ENCODE measurements at regions not wholly inside any gene's neighbourhood (a gene's known extent, or its start where the extent isn't known, plus 50 kb on each side); places are given as distances from the start of the nearest gene placed in this dataset.

- Histone ChIP-seq H3K9me3 (ENCODE audit: control insufficient read depth, insufficient read depth, low read depth, low read length) (no peaks in the 10 kb centered on the region), H3K4me1 (ENCODE audit: control insufficient read depth, insufficient read depth, low read length) (no peaks in the 10 kb centered on the region), H3K4me3 (ENCODE audit: low read depth, low read length) (no peak overlapping the region), H3K27ac (ENCODE audit: extremely low read depth, low read depth, low read length) (no peak overlapping the region), H3K36me3 (ENCODE audit: control insufficient read depth in 2 of 2, insufficient read depth in 1 of 2, low read length in 2 of 2) (no peaks in the 10 kb centered on the region)
- POLR2A ChIA-PET, result no interaction called here
- TF ChIP-seq IKZF3 (tag by site-specific recombination; IDR thresholded peaks at IDR 0.05) (no peak), TCF7L2 (IDR thresholded peaks at IDR 0.05; ENCODE audit: borderline replicate concordance, low read depth, low read length) (no peak), ZNF292 (tag by site-specific recombination; IDR thresholded peaks at IDR 0.05; ENCODE audit: borderline replicate concordance, low read depth) (no peak), ZNF37A (tag by site-specific recombination; IDR thresholded peaks at IDR 0.05) (no peak), ZNF239 (tag by site-specific recombination; IDR thresholded peaks at IDR 0.05) (no peak), ZNF24 (tag by site-specific recombination; IDR thresholded peaks at IDR 0.05) (no peak), ZBTB20 (tag by site-specific recombination; IDR thresholded peaks at IDR 0.05) (no peak), ZBTB21 (tag by site-specific recombination; IDR thresholded peaks at IDR 0.05) (no peak), PRDM4 (tag by site-specific recombination; IDR thresholded peaks at IDR 0.05) (no peak), ZNF48 (tag by site-specific recombination; IDR thresholded peaks at IDR 0.05) (no peak), ZNF621 (tag by site-specific recombination; IDR thresholded peaks at IDR 0.05) (no peak), BCL11B (tag by site-specific recombination; IDR thresholded peaks at IDR 0.05; ENCODE audit: low read depth) (no peak), ZNF404 (tag by site-specific recombination; IDR thresholded peaks at IDR 0.05) (no peak), ZNF112 (tag by site-specific recombination; IDR thresholded peaks at IDR 0.05) (no peak), HOXD13 (CRISPR knock-in tag; IDR thresholded peaks at IDR 0.05; ENCODE audit: borderline replicate concordance) (no peak)
- TF ChIP-seq, protein P1, sequence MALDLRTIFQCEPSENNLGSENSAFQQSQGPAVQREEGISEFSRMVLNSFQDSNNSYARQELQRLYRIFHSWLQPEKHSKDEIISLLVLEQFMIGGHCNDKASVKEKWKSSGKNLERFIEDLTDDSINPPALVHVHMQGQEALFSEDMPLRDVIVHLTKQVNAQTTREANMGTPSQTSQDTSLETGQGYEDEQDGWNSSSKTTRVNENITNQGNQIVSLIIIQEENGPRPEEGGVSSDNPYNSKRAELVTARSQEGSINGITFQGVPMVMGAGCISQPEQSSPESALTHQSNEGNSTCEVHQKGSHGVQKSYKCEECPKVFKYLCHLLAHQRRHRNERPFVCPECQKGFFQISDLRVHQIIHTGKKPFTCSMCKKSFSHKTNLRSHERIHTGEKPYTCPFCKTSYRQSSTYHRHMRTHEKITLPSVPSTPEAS (tag by site-specific recombination; IDR thresholded peaks at IDR 0.05), result no peak
- CTCF ChIA-PET, result no interaction called here
These were observed 335.6 kb upstream of the ID2 start for GRCh38 chr2:8346208-8346607.

- CTCF ChIA-PET, result interaction anchor here (1.1 kb wide), 1 partner anchor 11 kb away, joined by 4 read pairs; no protein-coding TSS in a partner anchor
- H3K27ac ChIP-seq (ENCODE audit: extremely low read depth, low read depth, low read length), result no peak overlapping the region
- no peaks in the 10 kb centered on the region for H3K9me3 ChIP-seq (ENCODE audit: control insufficient read depth, insufficient read depth, low read depth, low read length)
- H3K4me3 ChIP-seq (ENCODE audit: low read depth, low read length), result no peak overlapping the region
- H3K36me3 ChIP-seq (ENCODE audit: control insufficient read depth in 2 of 2, insufficient read depth in 1 of 2, low read length in 2 of 2), result no peaks in the 10 kb centered on the region
- no peaks in the 10 kb centered on the region for H3K4me1 ChIP-seq (ENCODE audit: control insufficient read depth, insufficient read depth, low read length)
- POLR2A ChIA-PET, result no interaction called here
- TF ChIP-seq ZNF670 (tag by site-specific recombination; IDR thresholded peaks at IDR 0.05; ENCODE audit: low read depth) (no peak), ZNF133 (tag by site-specific recombination; IDR thresholded peaks at IDR 0.05) (no peak), ZNF174 (tag by site-specific recombination; IDR thresholded peaks at IDR 0.05) (no peak), ZNF391 (tag by site-specific recombination; IDR thresholded peaks at IDR 0.05; ENCODE audit: borderline replicate concordance, low read depth) (no peak), ZNF549 (tag by site-specific recombination; IDR thresholded peaks at IDR 0.05) (no peak), MYNN (tag by site-specific recombination; IDR thresholded peaks at IDR 0.05; ENCODE audit: borderline replicate concordance) (no peak), SP3 (tag by site-specific recombination; IDR thresholded peaks at IDR 0.05) (no peak), HIC1 (tag by site-specific recombination; IDR thresholded peaks at IDR 0.05) (no peak), SCRT2 (tag by site-specific recombination; IDR thresholded peaks at IDR 0.05) (no peak), PRDM1 (tag by site-specific recombination; IDR thresholded peaks at IDR 0.05) (no peak)
- TF ChIP-seq, protein P2, sequence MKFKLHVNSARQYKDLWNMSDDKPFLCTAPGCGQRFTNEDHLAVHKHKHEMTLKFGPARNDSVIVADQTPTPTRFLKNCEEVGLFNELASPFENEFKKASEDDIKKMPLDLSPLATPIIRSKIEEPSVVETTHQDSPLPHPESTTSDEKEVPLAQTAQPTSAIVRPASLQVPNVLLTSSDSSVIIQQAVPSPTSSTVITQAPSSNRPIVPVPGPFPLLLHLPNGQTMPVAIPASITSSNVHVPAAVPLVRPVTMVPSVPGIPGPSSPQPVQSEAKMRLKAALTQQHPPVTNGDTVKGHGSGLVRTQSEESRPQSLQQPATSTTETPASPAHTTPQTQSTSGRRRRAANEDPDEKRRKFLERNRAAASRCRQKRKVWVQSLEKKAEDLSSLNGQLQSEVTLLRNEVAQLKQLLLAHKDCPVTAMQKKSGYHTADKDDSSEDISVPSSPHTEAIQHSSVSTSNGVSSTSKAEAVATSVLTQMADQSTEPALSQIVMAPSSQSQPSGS (tag by site-specific recombination; IDR thresholded peaks at IDR 0.05; ENCODE audit: low read depth), result no peak
- TF ChIP-seq, protein P3, sequence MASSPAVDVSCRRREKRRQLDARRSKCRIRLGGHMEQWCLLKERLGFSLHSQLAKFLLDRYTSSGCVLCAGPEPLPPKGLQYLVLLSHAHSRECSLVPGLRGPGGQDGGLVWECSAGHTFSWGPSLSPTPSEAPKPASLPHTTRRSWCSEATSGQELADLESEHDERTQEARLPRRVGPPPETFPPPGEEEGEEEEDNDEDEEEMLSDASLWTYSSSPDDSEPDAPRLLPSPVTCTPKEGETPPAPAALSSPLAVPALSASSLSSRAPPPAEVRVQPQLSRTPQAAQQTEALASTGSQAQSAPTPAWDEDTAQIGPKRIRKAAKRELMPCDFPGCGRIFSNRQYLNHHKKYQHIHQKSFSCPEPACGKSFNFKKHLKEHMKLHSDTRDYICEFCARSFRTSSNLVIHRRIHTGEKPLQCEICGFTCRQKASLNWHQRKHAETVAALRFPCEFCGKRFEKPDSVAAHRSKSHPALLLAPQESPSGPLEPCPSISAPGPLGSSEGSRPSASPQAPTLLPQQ (tag by site-specific recombination; IDR thresholded peaks at IDR 0.05), result no peak
These were observed 335.0 kb upstream of the ID2 start for GRCh38 chr2:8346706-8347430.
